Neural progenitor cell (in vitro differentiated cells): ENCODE measurements at regions not wholly inside any gene's neighbourhood (a gene's known extent, or its start where the extent isn't known, plus 50 kb on each side); places are given as distances from the start of the nearest gene placed in this dataset.

ENCODE experiments used
- DNase-seq: peaks from one replicate; pipeline ENCODE4 v3.0.0-alpha.2; 2016; ENCODE audit warnings: low spot score
- H2AFZ ChIP-seq: fragments of 200-600 bp; sonication (generic); replicated peaks from 2 replicates; pipeline ENCODE4 v1.6.1; 2016; ENCODE audit warnings: antibody characterized with exemption
- H3F3A ChIP-seq: fragments of 200-600 bp; sonication (generic); 2 replicates; pipeline ENCODE4 v1.6.1; 2016; ENCODE audit warnings: antibody characterized with exemption, low read depth
- H3K27ac ChIP-seq: fragments of 200-600 bp; sonication (generic); 2 replicates; pipeline ENCODE4 v1.5.1; 2016; ENCODE audit warnings: mild to moderate bottlenecking
- H3K27me3 ChIP-seq: fragments of 200-600 bp; sonication (generic); 2 replicates; pipeline ENCODE4 v1.6.1; 2016; ENCODE audit warnings: mild to moderate bottlenecking, moderate library complexity
- H3K36me3 ChIP-seq: fragments of 200-600 bp; sonication (generic); 2 replicates; pipeline ENCODE4 v1.5.1; 2016
- H3K4me1 ChIP-seq: fragments of 200-600 bp; sonication (generic); 2 replicates; pipeline ENCODE4 v1.6.1; 2016; ENCODE audit warnings: mixed run types
- H3K4me2 ChIP-seq: fragments of 200-600 bp; sonication (generic); 2 replicates; pipeline ENCODE4 v1.6.1; 2016
- H3K4me3 ChIP-seq: fragments of 200-600 bp; sonication (generic); 2 replicates; pipeline ENCODE4 v1.5.1; 2016
- H3K79me2 ChIP-seq: fragments of 200-600 bp; sonication (generic); 2 replicates; pipeline ENCODE4 v1.6.1; 2016; ENCODE audit warnings: low read depth
- H3K9ac ChIP-seq: fragments of 200-600 bp; sonication (generic); 2 replicates; pipeline ENCODE4 v1.6.1; 2016
- H3K9me3 ChIP-seq: fragments of 200-600 bp; sonication (generic); 2 replicates; pipeline ENCODE4 v1.5.1; 2016; ENCODE audit warnings: low read depth
- H4K20me1 ChIP-seq: fragments of 200-600 bp; sonication (generic); 2 replicates; pipeline ENCODE4 v1.6.1; 2016; ENCODE audit warnings: low read depth
- H3K27ac Mint-ChIP-seq: 3 replicates; pipeline ENCODE4 v1.8.0; 2021; ENCODE audit warnings: mixed read lengths
- H3K27me3 Mint-ChIP-seq: 2 replicates; pipeline ENCODE4 v1.8.0; 2022; ENCODE audit warnings: low read depth, mild to moderate bottlenecking, inconsistent platforms, moderate library complexity, mixed read lengths; ENCODE audit not compliant: insufficient read depth
- H3K36me3 Mint-ChIP-seq: 3 replicates; pipeline ENCODE4 v1.8.0; 2021; ENCODE audit warnings: mixed read lengths
- H3K4me1 Mint-ChIP-seq: 3 replicates; pipeline ENCODE4 v1.8.0; 2021; ENCODE audit warnings: mixed read lengths
- H3K4me3 Mint-ChIP-seq: 3 replicates; pipeline ENCODE4 v1.8.0; 2021; ENCODE audit warnings: mild to moderate bottlenecking, moderate library complexity, mixed read lengths
- H3K9me3 Mint-ChIP-seq: 3 replicates; pipeline ENCODE4 v1.8.0; 2020; ENCODE audit warnings: mixed read lengths
- CTCF ChIP-seq: fragments of 200-600 bp; sonication (generic); IDR thresholded peaks from 2 replicates; pipeline ENCODE4 v1.5.1; 2017; ENCODE audit warnings: antibody characterized with exemption, mild to moderate bottlenecking
- EZH2 ChIP-seq: fragments of 200-600 bp; sonication (generic); IDR thresholded peaks from 2 replicates; pipeline ENCODE4 v1.6.1; 2017; ENCODE audit warnings: antibody characterized with exemption, mild to moderate bottlenecking, moderate library complexity
- EZH2phosphoT487 ChIP-seq: fragments of 200-600 bp; sonication (generic); IDR thresholded peaks from 2 replicates; pipeline ENCODE4 v1.6.1; 2017; ENCODE audit warnings: antibody characterized with exemption

GRCh38 chr21:38175306-38175705 is 81.5 kb upstream of the KCNJ15 start:
- no peak for DNase-seq
- Histone ChIP-seq H3K9me3 (no peaks in the 10 kb centered on the region), H3K4me3 (no peak overlapping the region), H3K79me2 (no peaks in the 10 kb centered on the region), H4K20me1 (no peaks in the 10 kb centered on the region), H3K4me2 (no peak overlapping the region), H3F3A (peaks cover 5% of the 10 kb centered on the region), H2AFZ (no peak overlapping the region), H3K36me3 (no peaks in the 10 kb centered on the region), H3K9ac (no peak overlapping the region), H3K4me1 (peaks cover 3% of the 10 kb centered on the region), H3K27ac (no peak overlapping the region), H3K27me3 (no peaks in the 10 kb centered on the region)
- Mint-ChIP-seq H3K4me1 (peaks cover 20% of the 10 kb centered on the region), H3K4me3 (no peak overlapping the region), H3K27ac (no peak overlapping the region), H3K27me3 (peaks cover 4% of the 10 kb centered on the region), H3K9me3 (peaks cover 3% of the 10 kb centered on the region), H3K36me3 (no peaks in the 10 kb centered on the region)
- TF ChIP-seq CTCF: no peak
- TF ChIP-seq EZH2phosphoT487: no peak
- no peak for TF ChIP-seq EZH2

GRCh38 chr21:38177919-38178652 is 78.7 kb upstream of the KCNJ15 start:
- H3K36me3 Mint-ChIP-seq: no peaks in the 10 kb centered on the region
- H3K9me3 Mint-ChIP-seq: no peaks in the 10 kb centered on the region
- H3K79me2 ChIP-seq: no peaks in the 10 kb centered on the region
- H3K4me1 ChIP-seq: no peaks in the 10 kb centered on the region
- no peak overlapping the region for H3K4me3 Mint-ChIP-seq
- H3K27ac ChIP-seq: no peak overlapping the region
- no peaks in the 10 kb centered on the region for H4K20me1 ChIP-seq
- H3K27me3 ChIP-seq: no peaks in the 10 kb centered on the region
- no peaks in the 10 kb centered on the region for H3K27me3 Mint-ChIP-seq
- no peaks in the 10 kb centered on the region for H3F3A ChIP-seq
- H3K4me1 Mint-ChIP-seq: peaks cover 3% of the 10 kb centered on the region
- H3K36me3 ChIP-seq: no peaks in the 10 kb centered on the region
- H3K9ac ChIP-seq: no peak overlapping the region
- no peak overlapping the region for H3K27ac Mint-ChIP-seq
- no peak overlapping the region for H3K4me3 ChIP-seq
- TF ChIP-seq EZH2phosphoT487 (no peak), CTCF (no peak), EZH2 (no peak)
- H3K9me3 ChIP-seq: no peaks in the 10 kb centered on the region
- no peak overlapping the region for H3K4me2 ChIP-seq
- no peak overlapping the region for H2AFZ ChIP-seq
- DNase-seq: no peak

- TF ChIP-seq CTCF: no peak
- no peak for TF ChIP-seq EZH2
- TF ChIP-seq EZH2phosphoT487: no peak
- H3F3A ChIP-seq: no peaks in the 10 kb centered on the region
- no peaks in the 10 kb centered on the region for H3K79me2 ChIP-seq
- H3K4me1 ChIP-seq: no peaks in the 10 kb centered on the region
- no peak overlapping the region for H3K4me3 ChIP-seq
- DNase-seq: no peak
- Mint-ChIP-seq H3K4me1 (peaks cover 3% of the 10 kb centered on the region), H3K36me3 (no peaks in the 10 kb centered on the region), H3K4me3 (no peak overlapping the region), H3K27me3 (no peaks in the 10 kb centered on the region), H3K9me3 (no peaks in the 10 kb centered on the region), H3K27ac (no peak overlapping the region)
- H4K20me1 ChIP-seq: no peaks in the 10 kb centered on the region
- no peak overlapping the region for H3K27ac ChIP-seq
- H3K36me3 ChIP-seq: no peaks in the 10 kb centered on the region
- no peak overlapping the region for H3K9ac ChIP-seq
- H3K9me3 ChIP-seq: no peaks in the 10 kb centered on the region
- no peaks in the 10 kb centered on the region for H3K27me3 ChIP-seq
- no peak overlapping the region for H2AFZ ChIP-seq
- H3K4me2 ChIP-seq: no peak overlapping the region
Measured at GRCh38 chr21:38178653-38179470, 77.9 kb upstream of the KCNJ15 start.
